Smooth muscle cell (in vitro differentiated cells): ENCODE measurements at regions not wholly inside any gene's neighbourhood (a gene's known extent, or its start where the extent isn't known, plus 50 kb on each side); places are given as distances from the start of the nearest gene placed in this dataset.

Experiments used
- DNase-seq: peaks from one replicate; lab custom pipeline; 2025; ENCODE audit not compliant: unreplicated experiment; lab: John Stamatoyannopoulos, UW
- H2AFZ ChIP-seq: fragments of 200-600 bp; sonication (generic); 2 replicates; pipeline ENCODE4 v1.6.0; 2016; ENCODE audit warnings: antibody characterized with exemption, low read depth, mild to moderate bottlenecking
- H3F3A ChIP-seq: fragments of 200-600 bp; sonication (generic); 2 replicates; pipeline ENCODE4 v1.6.0; 2017; ENCODE audit warnings: antibody characterized with exemption, low read depth
- H3K27ac ChIP-seq: fragments of 200-600 bp; sonication (generic); 2 replicates; pipeline ENCODE4 v1.5.1; 2016; ENCODE audit warnings: low read depth, mild to moderate bottlenecking
- H3K27me3 ChIP-seq: fragments of 200-600 bp; sonication (generic); 2 replicates; pipeline ENCODE4 v1.6.1; 2016; ENCODE audit warnings: low read depth, mild to moderate bottlenecking
- H3K36me3 ChIP-seq: fragments of 200-600 bp; sonication (generic); 2 replicates; pipeline ENCODE4 v1.5.1; 2016; ENCODE audit warnings: low read depth
- H3K4me1 ChIP-seq: fragments of 200-600 bp; sonication (generic); 2 replicates; pipeline ENCODE4 v1.5.1; 2016; ENCODE audit warnings: low read depth
- H3K4me2 ChIP-seq: fragments of 200-600 bp; sonication (generic); 2 replicates; pipeline ENCODE4 v1.6.0; 2016; ENCODE audit warnings: mild to moderate bottlenecking
- H3K4me3 ChIP-seq: fragments of 200-600 bp; sonication (generic); 2 replicates; pipeline ENCODE4 v1.5.1; 2016; ENCODE audit warnings: mild to moderate bottlenecking
- H3K79me2 ChIP-seq: fragments of 200-600 bp; sonication (generic); 2 replicates; pipeline ENCODE4 v1.6.0; 2016; ENCODE audit warnings: low read depth, mild to moderate bottlenecking
- H3K9ac ChIP-seq: fragments of 200-600 bp; sonication (generic); 2 replicates; pipeline ENCODE4 v1.6.0; 2016; ENCODE audit warnings: low read depth
- H3K9me3 ChIP-seq: fragments of 200-600 bp; sonication (generic); replicated peaks from 2 replicates; pipeline ENCODE4 v1.5.1; 2016; ENCODE audit warnings: low read depth
- H4K20me1 ChIP-seq: fragments of 200-600 bp; sonication (generic); 2 replicates; pipeline ENCODE4 v1.6.0; 2016; ENCODE audit warnings: low read depth
- CTCF ChIP-seq: fragments of 200-600 bp; sonication (generic); IDR thresholded peaks from 2 replicates; pipeline ENCODE4 v1.5.1; 2017; ENCODE audit warnings: borderline replicate concordance, mild to moderate bottlenecking, antibody characterized with exemption; ENCODE audit not compliant: insufficient read depth, poor library complexity, severe bottlenecking
- WGBS: methylation state at CpG from one replicate; pipeline ENCODE4 v1.1.7; 2016; ENCODE audit warnings: low lambda C conversion rate; 5-methylcytosine and 5-hydroxymethylcytosine counted together

- no peaks in the 10 kb centered on the region for H3K36me3 ChIP-seq
- H3K27me3 ChIP-seq = no peaks in the 10 kb centered on the region
- H3K4me1 ChIP-seq = no peaks in the 10 kb centered on the region
- H3K4me2 ChIP-seq = no peak overlapping the region
- no peak overlapping the region for H3K4me3 ChIP-seq
- H3F3A ChIP-seq = no peaks in the 10 kb centered on the region
- H3K9ac ChIP-seq = no peak overlapping the region
- WGBS = 73% methylated on average over 21 of the region's 21 CpGs
- H2AFZ ChIP-seq = no peak overlapping the region
- no peaks in the 10 kb centered on the region for H4K20me1 ChIP-seq
- TF ChIP-seq CTCF = no peak
- H3K9me3 ChIP-seq = no peaks in the 10 kb centered on the region
- DNase-seq = no peak
- no peaks in the 10 kb centered on the region for H3K79me2 ChIP-seq
- H3K27ac ChIP-seq = no peak overlapping the region
Measured at GRCh38 chr12:34372003-34372402, 349.7 kb downstream of the ALG10 start.

- DNase-seq = no peak
- Histone ChIP-seq H4K20me1 (no peaks in the 10 kb centered on the region), H3K4me2 (no peak overlapping the region), H3K27me3 (no peaks in the 10 kb centered on the region), H3K79me2 (no peaks in the 10 kb centered on the region), H3K9ac (no peak overlapping the region), H3K27ac (no peak overlapping the region), H3K36me3 (no peaks in the 10 kb centered on the region), H3K4me1 (no peaks in the 10 kb centered on the region), H2AFZ (no peak overlapping the region), H3K9me3 (no peaks in the 10 kb centered on the region), H3K4me3 (no peak overlapping the region), H3F3A (no peaks in the 10 kb centered on the region)
- WGBS = 77% methylated on average over 25 of the region's 25 CpGs
- no peak for TF ChIP-seq CTCF
Measured at GRCh38 chr12:34373926-34374325, 351.6 kb downstream of the ALG10 start.

- H3K4me1 ChIP-seq = no peaks in the 10 kb centered on the region
- no peak overlapping the region for H3K27ac ChIP-seq
- H4K20me1 ChIP-seq = no peaks in the 10 kb centered on the region
- H3K9me3 ChIP-seq = no peaks in the 10 kb centered on the region
- no peaks in the 10 kb centered on the region for H3F3A ChIP-seq
- no peak overlapping the region for H3K4me3 ChIP-seq
- H3K79me2 ChIP-seq = no peaks in the 10 kb centered on the region
- no peaks in the 10 kb centered on the region for H3K36me3 ChIP-seq
- no peak for DNase-seq
- WGBS = 71% methylated on average over 28 of the region's 28 CpGs
- H3K4me2 ChIP-seq = no peak overlapping the region
- H3K27me3 ChIP-seq = no peaks in the 10 kb centered on the region
- H2AFZ ChIP-seq = no peak overlapping the region
- no peak overlapping the region for H3K9ac ChIP-seq
- TF ChIP-seq CTCF = no peak
Measured at GRCh38 chr12:34376133-34376799, 354.0 kb downstream of the ALG10 start.
